Hematopoietic multipotent progenitor cell treated with erythropoietin and hydrocortisone succinate and interleukin-3 and kit ligand, for 4 days (in vitro differentiated cells): ENCODE measurements at regions not wholly inside any gene's neighbourhood (a gene's known extent, or its start where the extent isn't known, plus 50 kb on each side); places are given as distances from the start of the nearest gene placed in this dataset.
"Not testable (repeated sequence)": the region's sequence is repeated elsewhere in the genome, so short reads cannot be mapped to it uniquely, and the experiment has no call there.

Experiments used
- DNase-seq: peaks from one replicate; pipeline ENCODE4 v3.0.0-alpha.2; 2015

DNA sequence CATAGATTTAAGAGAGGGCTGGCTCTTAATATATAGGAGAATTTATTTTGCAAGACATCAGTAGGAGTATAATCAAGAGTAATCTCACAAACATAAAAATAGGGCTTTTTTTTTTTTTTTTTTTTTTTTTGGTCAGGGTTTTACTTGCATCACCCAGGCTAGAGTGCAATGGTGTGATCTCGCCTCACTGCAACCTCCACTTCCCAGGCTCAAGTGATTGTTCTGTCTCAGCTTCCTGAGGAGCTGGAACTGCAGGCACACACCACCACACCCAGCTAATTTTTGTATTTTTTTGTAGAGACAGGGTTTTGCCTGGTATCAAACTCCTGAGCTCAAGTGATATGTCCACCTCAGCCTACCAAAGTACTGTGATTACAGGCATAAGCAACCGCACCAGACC is 535.3 kb downstream of the CCSER2 start:
- no peak for DNase-seq

GRCh38 chr10:84876116-84876999 is 548.0 kb downstream of the CCSER2 start:
- no peak for DNase-seq

- DNase-seq: no peak
Observed at GRCh38 chr10:84879991-84880390, 551.6 kb downstream of the CCSER2 start.

- DNase-seq: not testable (repeated sequence)
Observed at GRCh38 chr10:84881696-84882095, 553.3 kb downstream of the CCSER2 start.

- peak; percentile 1 for DNase-seq
Observed at GRCh38 chr10:84890706-84891105, 562.3 kb downstream of the CCSER2 start.

DNA sequence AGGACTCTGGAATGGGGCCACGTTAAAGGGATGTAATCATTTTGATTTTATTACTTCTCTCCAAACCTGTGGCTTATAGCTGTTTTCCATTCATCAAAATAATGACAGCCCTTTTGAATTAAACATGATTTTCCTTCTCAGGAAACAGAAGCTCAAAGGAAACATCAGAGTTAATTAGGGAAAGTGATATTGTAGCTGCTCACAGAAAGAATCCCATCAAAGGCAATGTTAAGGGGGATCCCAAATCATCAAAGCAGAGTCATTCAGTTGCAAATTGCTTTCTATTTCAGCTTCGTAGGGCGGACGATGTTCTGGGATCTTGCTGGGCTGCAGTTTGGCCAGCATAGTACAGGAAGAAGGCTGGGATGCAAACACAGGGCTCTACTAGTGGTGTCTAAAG is 563.2 kb downstream of the CCSER2 start:
- no peak for DNase-seq

GRCh38 chr10:84895541-84895940 is 567.2 kb downstream of the CCSER2 start:
- no peak for DNase-seq

DNA sequence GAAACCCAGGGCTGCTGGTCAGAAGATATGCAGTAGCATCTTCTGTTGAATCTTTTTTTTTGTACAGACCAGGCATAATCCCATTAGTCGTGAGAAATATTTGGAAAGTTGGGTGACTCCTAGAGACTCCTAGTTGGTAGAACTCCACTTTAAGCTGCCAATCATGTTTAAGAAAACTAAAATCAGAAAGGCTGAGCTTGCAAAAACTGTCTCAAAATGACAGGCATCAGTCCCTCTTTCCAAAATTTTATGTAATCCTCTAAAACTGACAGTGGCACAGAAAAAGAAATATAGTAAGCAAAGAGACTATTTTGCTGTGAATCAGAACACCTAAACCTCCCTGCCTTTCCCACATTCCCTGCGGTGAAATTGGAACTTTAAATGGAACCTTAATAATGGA is 568.5 kb downstream of the CCSER2 start:
- DNase-seq: no peak

DNA sequence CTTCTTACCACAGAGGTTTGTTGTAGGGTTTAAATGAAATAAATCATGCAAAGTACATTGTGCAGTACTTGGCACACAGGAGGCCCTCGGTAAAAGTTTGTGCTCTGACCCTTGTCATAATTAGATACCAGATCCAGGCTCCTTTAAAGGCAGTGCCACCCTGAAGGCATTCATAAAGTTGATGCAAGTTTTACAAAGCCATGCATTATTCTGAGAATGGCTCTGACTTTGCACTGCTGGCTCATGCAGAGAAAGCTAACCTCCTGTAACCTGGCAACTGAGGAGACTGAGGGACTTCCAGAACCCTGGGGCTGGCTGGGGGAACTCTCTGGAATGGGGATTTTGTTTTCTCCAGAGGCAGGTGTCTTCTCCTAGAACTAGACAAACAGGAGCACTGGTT is 570.9 kb downstream of the CCSER2 start:
- no peak for DNase-seq

GRCh38 chr10:84900141-84900540 is 571.8 kb downstream of the CCSER2 start:
- DNase-seq: no peak

- no peak for DNase-seq
Observed at GRCh38 chr10:84901885-84902284, 573.5 kb downstream of the CCSER2 start.

DNA sequence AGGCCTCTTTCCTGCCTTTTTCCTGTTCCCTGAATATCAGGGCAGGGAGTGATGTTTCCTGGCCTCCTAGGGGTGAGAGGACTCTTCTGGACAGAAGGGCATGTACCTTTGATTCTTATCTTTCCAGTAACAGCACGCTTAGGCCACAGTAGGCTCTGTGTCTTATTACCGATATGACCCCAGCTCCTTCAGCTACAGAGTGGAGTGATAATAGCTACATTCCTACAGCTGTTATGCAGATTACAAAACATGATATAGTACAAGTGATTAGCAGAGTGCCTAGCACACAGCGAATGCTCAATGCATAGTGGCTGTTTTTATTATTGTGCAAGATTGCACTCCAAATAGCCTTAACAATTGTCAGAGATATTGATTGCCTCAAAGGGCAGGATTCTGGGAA is 574.2 kb downstream of the CCSER2 start:
- DNase-seq: no peak

GRCh38 chr10:84903320-84903719 is 574.9 kb downstream of the CCSER2 start:
- no peak for DNase-seq

GRCh38 chr10:84907461-84908009 is 579.1 kb downstream of the CCSER2 start:
- no peak for DNase-seq

DNA sequence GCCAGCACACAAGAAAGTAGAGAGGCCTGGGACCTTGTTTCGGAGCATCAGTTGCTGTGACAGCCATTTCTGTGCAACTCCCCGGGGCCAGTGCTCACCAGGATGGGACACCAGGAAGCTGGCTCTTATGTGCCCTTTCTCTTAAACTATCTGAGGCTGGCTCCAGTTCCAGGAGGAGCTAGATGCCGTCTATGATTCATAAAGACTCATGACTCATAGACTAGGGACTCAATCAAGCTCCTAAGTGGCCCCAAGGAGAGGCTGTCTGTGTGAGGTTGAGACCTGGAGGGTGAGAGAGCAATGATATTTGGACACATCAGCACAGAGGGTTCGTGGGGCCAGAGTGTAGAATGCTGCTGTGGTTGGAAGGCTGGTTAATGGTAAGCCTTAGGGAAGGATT is 580.1 kb downstream of the CCSER2 start:
- DNase-seq: no peak

- DNase-seq: no peak
Observed at GRCh38 chr10:84921701-84922100, 593.3 kb downstream of the CCSER2 start.

DNA sequence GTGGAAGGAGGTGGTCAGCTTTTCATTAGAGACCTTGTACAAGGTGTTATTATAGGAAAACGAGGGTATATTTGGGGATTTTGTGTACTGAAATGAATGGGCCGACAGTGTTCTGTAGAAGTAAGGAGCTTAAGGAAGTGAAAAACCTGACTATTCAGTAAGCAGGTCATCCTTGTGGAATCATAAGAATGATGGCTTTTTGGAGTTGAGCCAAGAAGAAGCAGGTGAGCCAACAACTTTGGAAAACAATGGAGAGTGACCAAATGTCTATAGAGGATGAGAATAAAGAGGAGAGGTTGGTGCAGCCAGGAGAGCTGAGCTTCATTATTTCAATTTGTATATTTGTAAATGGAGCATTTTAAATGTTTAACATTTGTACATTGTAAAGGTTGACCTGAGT is 595.7 kb downstream of the CCSER2 start:
- no peak for DNase-seq

GRCh38 chr10:84925495-84925894 is 597.1 kb downstream of the CCSER2 start:
- DNase-seq: no peak

DNA sequence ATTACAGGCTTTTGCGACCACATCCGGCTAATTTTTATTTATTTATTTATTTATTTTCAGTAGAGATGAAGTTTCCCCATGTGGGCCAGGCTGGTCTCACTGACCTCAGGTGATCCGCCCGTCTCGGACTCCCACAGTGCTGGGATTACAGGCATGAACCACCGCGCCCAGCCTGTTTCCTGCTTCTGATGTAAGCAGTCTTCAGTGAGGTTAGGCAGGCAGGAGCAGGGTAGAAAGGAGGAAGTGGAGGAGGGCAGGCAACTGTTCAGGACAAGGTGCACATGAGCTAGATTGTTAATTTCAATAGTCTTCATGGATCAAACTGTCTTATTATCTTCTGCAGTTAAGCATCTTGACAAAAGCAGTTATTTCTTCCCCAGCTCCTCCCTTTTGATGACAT is 605.0 kb downstream of the CCSER2 start:
- peak; percentile 5 for DNase-seq

- no peak for DNase-seq
Observed at GRCh38 chr10:84935772-84936171, 607.4 kb downstream of the CCSER2 start.

DNA sequence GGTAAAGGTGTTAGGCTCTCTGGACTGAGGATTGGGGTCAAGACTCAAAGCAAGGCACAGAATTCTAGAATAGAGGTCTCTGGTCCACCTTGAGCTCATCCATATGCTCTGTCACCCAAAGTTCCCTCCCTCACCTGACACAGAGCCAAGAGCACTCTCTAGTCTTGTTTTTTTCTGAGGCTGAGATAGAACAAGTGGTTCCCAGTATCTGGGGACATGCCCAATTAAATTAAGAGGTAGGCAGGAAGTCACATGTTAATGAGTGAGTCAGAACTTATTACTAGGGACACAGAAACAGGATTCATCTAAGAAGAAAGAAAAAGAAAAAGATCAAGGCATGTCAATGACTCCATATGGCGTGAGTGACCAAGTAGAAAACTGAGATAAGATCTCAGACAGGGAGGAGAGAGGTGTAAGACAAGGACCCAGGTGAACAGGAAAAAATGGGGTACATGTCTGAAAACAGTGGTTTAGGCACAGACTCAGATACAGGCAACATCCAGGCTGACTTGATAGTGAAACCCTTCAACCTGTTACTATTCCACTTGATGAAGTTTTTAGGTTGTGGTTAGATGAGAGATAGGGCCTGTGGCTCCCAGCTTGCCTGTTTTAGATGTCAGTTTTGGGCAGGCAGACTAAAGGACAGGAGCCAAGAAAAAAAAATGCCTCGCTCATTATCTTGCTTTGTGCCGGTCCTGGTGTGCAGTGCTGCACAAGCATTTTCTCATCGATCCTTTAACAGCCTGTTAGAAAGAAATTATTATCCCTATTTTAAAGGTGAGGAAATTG is 609.9 kb downstream of the CCSER2 start:
- no peak for DNase-seq

- no peak for DNase-seq
Observed at GRCh38 chr10:84943541-84943940, 615.2 kb downstream of the CCSER2 start.

- DNase-seq: peak; percentile 5
Observed at GRCh38 chr10:84944187-84944586, 615.8 kb downstream of the CCSER2 start.

- DNase-seq: no peak
Observed at GRCh38 chr10:84945791-84946190, 617.4 kb downstream of the CCSER2 start.
